Endodermal cell (in vitro differentiated cells): ENCODE measurements at regions not wholly inside any gene's neighbourhood (a gene's known extent, or its start where the extent isn't known, plus 50 kb on each side); places are given as distances from the start of the nearest gene placed in this dataset.
"Not testable (repeated sequence)": the region's sequence is repeated elsewhere in the genome, so short reads cannot be mapped to it uniquely, and the experiment has no call there.

Experiments
- DNase-seq: peaks from one replicate; pipeline ENCODE4 v3.0.0-alpha.2; 2017
- H3K27ac ChIP-seq: 2 replicates; pipeline ENCODE4 v1.5.1; 2013; ENCODE audit warnings: mild to moderate bottlenecking, low read depth, low read length, moderate library complexity
- H3K27me3 ChIP-seq: 2 replicates; pipeline ENCODE4 v1.6.1; 2013; ENCODE audit warnings: mild to moderate bottlenecking, low read length, moderate library complexity; ENCODE audit not compliant: insufficient read depth, control insufficient read depth, poor library complexity, severe bottlenecking
- H3K36me3 ChIP-seq: 2 replicates; pipeline ENCODE4 v1.7.0; 2013; ENCODE audit warnings: mild to moderate bottlenecking, low read length, moderate library complexity; ENCODE audit not compliant: control insufficient read depth, insufficient read depth
- H3K4me1 ChIP-seq: one replicate; pipeline ENCODE4 v1.7.0; 2013; ENCODE audit warnings: low read length; ENCODE audit not compliant: control insufficient read depth, insufficient read depth
- H3K4me3 ChIP-seq: 2 replicates; pipeline ENCODE4 v1.5.1; 2013; ENCODE audit warnings: mild to moderate bottlenecking, low read length, moderate library complexity
- H3K9ac ChIP-seq: 2 replicates; pipeline ENCODE4 v1.6.1; 2013; ENCODE audit warnings: mild to moderate bottlenecking, low read length, moderate library complexity; ENCODE audit not compliant: poor library complexity, severe bottlenecking; ENCODE audit errors: extremely low read depth
- H3K9me3 ChIP-seq: 2 replicates; pipeline ENCODE4 v1.6.1; 2013; ENCODE audit warnings: mild to moderate bottlenecking, low read length, moderate library complexity; ENCODE audit not compliant: control insufficient read depth
- H3K27ac Mint-ChIP-seq: 2 replicates; pipeline ENCODE4 v1.8.0; 2020; ENCODE audit warnings: mixed read lengths
- H3K27me3 Mint-ChIP-seq: 2 replicates; pipeline ENCODE4 v1.8.0; 2021; ENCODE audit warnings: mild to moderate bottlenecking, mixed read lengths; ENCODE audit not compliant: insufficient read depth
- H3K36me3 Mint-ChIP-seq: 2 replicates; pipeline ENCODE4 v1.8.0; 2020; ENCODE audit warnings: low read depth, mixed read lengths
- H3K4me1 Mint-ChIP-seq: 2 replicates; pipeline ENCODE4 v1.8.0; 2020; ENCODE audit warnings: mixed read lengths
- H3K4me3 Mint-ChIP-seq: 2 replicates; pipeline ENCODE4 v1.8.0; 2020; ENCODE audit warnings: mild to moderate bottlenecking, moderate library complexity, mixed read lengths
- H3K9me3 Mint-ChIP-seq: 2 replicates; pipeline ENCODE4 v1.8.0; 2020; ENCODE audit warnings: mild to moderate bottlenecking, mixed read lengths
- WGBS, 2 experiments: methylation state at CpG; one replicate each; pipeline versions ENCODE4 v1.1.5 to v1.1.7; 2013; ENCODE audit warnings: missing lambda C conversion rate in 2 of 2, mixed read lengths in 1 of 2; ENCODE audit not compliant: insufficient coverage in 1 of 2, insufficient read length in 1 of 2; 5-methylcytosine and 5-hydroxymethylcytosine counted together

DNA sequence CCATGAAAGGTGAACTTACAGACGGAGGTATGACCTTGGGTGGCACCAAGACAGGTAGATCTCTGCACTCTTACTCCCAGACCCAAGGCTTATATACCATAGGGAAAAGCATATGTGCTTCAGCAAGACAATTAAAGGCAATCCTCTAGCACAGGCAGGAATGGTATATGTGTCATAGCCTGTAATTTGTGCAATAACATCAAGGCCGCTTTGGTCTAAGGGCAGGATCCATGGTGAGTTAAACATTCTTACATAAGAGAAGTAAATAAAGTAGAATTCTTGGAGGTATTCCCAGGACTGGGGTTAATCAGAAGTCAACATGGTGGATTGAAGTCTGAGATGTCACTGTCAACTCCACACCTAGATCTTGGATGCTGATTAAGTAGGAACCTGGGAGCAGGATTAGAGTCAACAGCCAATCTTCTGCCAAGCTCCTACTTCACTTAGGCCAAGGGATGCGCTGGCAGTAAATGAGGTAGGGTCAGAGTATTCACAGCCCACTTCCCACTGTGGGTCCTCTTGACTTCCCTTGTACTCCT lies 143.0 kb downstream of the ATP6V0E2 start:
- WGBS, 2 experiments, result 95 to 97% methylated on average over 2 of the region's 3 CpGs

DNA sequence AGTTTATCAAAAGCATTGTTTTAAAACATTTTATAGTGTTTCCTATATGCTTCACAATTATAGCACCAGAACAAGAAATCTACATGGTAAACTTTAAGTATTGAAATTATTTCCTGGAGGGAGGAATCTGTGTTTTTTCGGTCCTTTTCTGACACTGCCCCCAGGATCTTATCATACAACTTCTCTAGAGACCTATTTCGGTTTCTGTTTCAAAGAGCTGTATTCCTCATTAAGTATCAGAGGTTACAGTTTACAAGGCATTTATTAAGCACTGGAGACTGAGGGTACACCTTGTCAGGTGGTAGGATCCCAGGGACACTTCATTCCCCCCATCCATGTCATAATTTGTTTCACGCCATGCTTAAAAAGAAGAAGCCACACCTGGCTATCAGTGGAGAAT lies 146.4 kb downstream of the ATP6V0E2 start:
- not testable (repeated sequence) for H3K27me3 ChIP-seq, H3K4me1 ChIP-seq, H3K4me1 Mint-ChIP-seq, H3K36me3 ChIP-seq, H3K9me3 ChIP-seq, H3K4me3 ChIP-seq, DNase-seq, H3K27me3 Mint-ChIP-seq, H3K36me3 Mint-ChIP-seq, H3K9ac ChIP-seq, H3K27ac ChIP-seq, H3K4me3 Mint-ChIP-seq, H3K27ac Mint-ChIP-seq, H3K9me3 Mint-ChIP-seq
- WGBS, 2 experiments, result 89% methylated on average over 3 of the region's 3 CpGs; no CpG with 5 or more reads in 1 of the 2 experiments

More for the DNA sequence above, 143.0 kb downstream of the ATP6V0E2 start:
- H3K27me3 ChIP-seq, H3K9me3 Mint-ChIP-seq, H3K36me3 ChIP-seq, H3K4me3 Mint-ChIP-seq, H3K27me3 Mint-ChIP-seq, H3K27ac Mint-ChIP-seq, H3K9me3 ChIP-seq, DNase-seq, H3K36me3 Mint-ChIP-seq, H3K27ac ChIP-seq, H3K4me1 Mint-ChIP-seq, H3K9ac ChIP-seq, H3K4me3 ChIP-seq, H3K4me1 ChIP-seq: not testable (repeated sequence)

DNA sequence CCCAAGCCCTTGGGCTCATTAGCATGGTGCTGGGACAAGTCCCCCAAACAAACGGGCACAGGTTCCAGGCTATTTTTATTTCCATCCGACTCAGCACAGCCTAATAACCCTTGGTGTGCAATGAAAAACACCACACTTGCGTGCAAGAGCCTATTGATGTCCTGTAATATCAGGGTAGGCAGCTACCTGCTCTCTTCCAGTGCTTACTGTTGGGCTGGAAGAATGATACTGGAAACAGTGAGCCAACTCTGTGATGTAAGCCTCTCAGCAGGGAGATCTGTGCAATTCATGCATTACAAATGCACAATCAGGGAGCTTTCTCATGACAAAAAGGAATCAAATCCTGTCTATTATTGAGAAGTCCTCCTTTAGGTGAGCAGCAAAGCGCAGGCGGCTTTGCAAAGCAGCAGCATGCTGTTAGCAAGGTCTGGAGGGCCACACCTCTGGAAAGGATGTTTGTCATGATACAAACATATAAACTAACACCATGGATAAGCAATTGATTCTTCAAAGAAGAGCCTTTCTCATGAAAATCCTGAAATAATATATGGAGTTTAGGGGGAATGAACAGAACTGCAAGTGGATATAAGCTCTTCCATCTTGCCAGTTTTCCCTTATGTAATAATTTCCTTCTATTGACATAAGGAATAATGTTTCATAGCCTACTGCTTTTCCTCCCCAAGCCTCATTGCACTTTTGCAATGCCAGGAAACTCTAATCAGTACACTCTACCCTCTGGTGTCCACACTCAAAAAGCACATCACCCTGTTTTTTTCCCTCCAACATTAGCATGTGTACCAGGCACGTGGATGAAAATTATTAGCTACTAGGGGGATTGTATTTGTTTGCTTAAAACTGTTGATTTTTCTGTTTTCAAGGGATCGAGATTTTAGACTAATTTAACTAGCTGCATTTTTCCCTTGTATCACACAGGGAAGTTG lies 151.1 kb downstream of the ATP6V0E2 start:
- not testable (repeated sequence) for H3K4me1 Mint-ChIP-seq, H3K4me1 ChIP-seq, DNase-seq, H3K36me3 Mint-ChIP-seq, H3K27ac Mint-ChIP-seq, H3K27ac ChIP-seq, H3K27me3 Mint-ChIP-seq, H3K36me3 ChIP-seq, H3K4me3 ChIP-seq, H3K9ac ChIP-seq, H3K4me3 Mint-ChIP-seq, H3K9me3 ChIP-seq, H3K9me3 Mint-ChIP-seq, H3K27me3 ChIP-seq
- WGBS, 2 experiments, result 92% methylated on average over 4 of the region's 7 CpGs; no CpG with 5 or more reads in 1 of the 2 experiments

DNA sequence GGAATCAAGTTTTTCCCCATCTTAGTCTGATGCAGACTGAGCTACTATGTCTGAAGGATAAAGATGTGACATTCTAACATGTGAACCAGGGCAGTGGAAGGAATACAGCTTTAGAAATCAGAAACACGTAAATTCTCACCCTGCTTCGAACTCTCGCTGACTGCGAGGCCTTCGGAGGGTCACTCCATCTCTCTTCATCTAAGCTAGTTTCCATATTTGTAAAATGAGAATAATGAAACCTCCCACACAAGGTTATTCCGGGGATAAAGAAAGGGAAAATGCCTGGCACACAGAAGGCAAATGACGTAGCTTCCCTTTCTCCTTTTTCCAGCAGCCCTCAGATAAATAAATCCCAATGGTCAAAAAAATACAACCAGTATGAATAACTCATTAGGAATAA lies 152.0 kb downstream of the ATP6V0E2 start:
- not testable (repeated sequence) for H3K27ac Mint-ChIP-seq, H3K27ac ChIP-seq, H3K9ac ChIP-seq, H3K9me3 Mint-ChIP-seq, H3K36me3 Mint-ChIP-seq, H3K9me3 ChIP-seq, H3K36me3 ChIP-seq, H3K4me3 Mint-ChIP-seq, DNase-seq, H3K4me3 ChIP-seq, H3K4me1 Mint-ChIP-seq, H3K4me1 ChIP-seq, H3K27me3 Mint-ChIP-seq, H3K27me3 ChIP-seq
- no CpG with 5 or more reads among the region's 7 CpGs for WGBS, 2 experiments

DNA sequence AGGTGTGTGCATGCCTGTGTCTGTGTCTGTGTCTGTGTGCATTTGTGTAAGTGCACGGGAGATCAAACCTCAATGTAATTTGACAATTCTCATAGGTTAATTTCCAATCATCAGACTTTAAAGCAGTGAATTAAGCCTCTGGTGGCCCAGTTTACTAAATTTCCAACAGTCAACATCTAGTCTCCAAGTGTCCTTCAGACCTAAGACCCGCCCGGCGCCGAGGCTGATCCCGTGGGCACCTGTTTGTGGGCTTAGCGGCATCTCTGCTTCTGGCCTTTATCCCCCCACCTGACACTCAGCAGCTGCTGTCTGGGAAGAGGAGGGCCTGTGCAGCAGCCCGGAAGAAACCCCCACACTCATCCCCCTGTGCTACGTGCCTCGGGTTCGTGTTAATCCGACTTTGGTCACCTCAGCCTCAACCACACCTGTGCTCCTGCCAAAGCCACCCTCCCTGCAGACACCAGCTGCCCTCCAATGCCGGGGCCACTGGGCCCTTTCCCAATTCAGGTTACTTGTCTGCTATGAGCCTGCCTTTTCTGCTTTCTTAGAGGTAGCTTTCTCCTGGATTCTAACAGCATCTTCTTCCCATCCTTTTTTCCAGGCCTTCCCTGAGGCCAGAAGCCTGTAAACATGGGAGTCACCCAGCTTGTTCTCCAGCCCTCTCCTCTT lies 154.7 kb downstream of the ATP6V0E2 start:
- WGBS, 2 experiments, result 91% methylated on average over 9 of the region's 13 CpGs; no CpG with 5 or more reads in 1 of the 2 experiments
- H3K4me1 ChIP-seq, H3K27ac ChIP-seq, H3K9ac ChIP-seq, H3K36me3 Mint-ChIP-seq, H3K9me3 Mint-ChIP-seq, H3K27me3 ChIP-seq, H3K4me3 ChIP-seq, H3K36me3 ChIP-seq, H3K4me3 Mint-ChIP-seq, DNase-seq, H3K9me3 ChIP-seq, H3K27ac Mint-ChIP-seq, H3K27me3 Mint-ChIP-seq: not testable (repeated sequence)
- H3K4me1 Mint-ChIP-seq, result peaks cover 16% of the 10 kb centered on the region

DNA sequence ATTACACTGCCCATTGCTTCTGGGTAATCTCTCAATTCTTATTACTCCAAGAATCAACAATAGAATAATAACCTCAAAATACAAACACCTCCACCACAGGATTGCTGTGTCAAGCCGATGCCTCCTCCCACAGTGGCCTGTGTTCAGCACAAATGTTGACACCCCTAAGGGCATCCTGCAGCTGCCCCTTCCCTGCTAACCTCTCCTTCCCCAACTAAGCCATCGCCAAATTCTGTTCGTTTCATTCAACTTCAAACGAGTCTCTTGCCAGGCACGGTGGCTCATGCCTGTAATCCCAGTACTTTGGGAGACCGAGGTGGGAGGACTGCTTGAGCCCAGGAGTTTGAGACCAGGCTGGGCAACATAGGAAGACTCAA lies 155.2 kb downstream of the ATP6V0E2 start:
- not testable (repeated sequence) for H3K27me3 Mint-ChIP-seq, H3K4me1 ChIP-seq, H3K27ac ChIP-seq, H3K36me3 Mint-ChIP-seq, H3K4me3 ChIP-seq, H3K27ac Mint-ChIP-seq, H3K27me3 ChIP-seq, H3K4me3 Mint-ChIP-seq, DNase-seq, H3K36me3 ChIP-seq, H3K9ac ChIP-seq, H3K9me3 ChIP-seq, H3K9me3 Mint-ChIP-seq
- peaks cover 16% of the 10 kb centered on the region for H3K4me1 Mint-ChIP-seq
- WGBS, 2 experiments, result 96% methylated on average over 6 of the region's 6 CpGs; no CpG with 5 or more reads in 1 of the 2 experiments
